K562 (cell line): ENCODE measurements at regions not wholly inside any gene's neighbourhood (a gene's known extent, or its start where the extent isn't known, plus 50 kb on each side); places are given as distances from the start of the nearest gene placed in this dataset.

Source experiments
- ATAC-seq: fragments of 200-7000 bp; cut with Tn5 transposase; 3 replicates; pipeline ENCODE4 v1.9.1; 2020; ENCODE audit warnings: moderate library complexity
- BruUV-seq: library from RNA; stranded (reverse); fragments of 400-500 nt; replicated peaks from 2 replicates; lab custom pipeline; 2021; lab: Mats Ljungman, UMichigan
- CTCF ChIA-PET: fragments of 300-600 bp; formaldehyde crosslinking; extraction: SDS; loops from one replicate; lab custom pipeline; 2021; ENCODE audit warnings: low intra/inter-chr PET ratio; lab: Yijun Ruan, JAX
- POLR2A ChIA-PET: fragments of 300-600, 350-650 bp; sonication (Branson Sonifier 250); formaldehyde crosslinking; extraction: SDS; loops from one replicate; lab custom pipeline; 2021; ENCODE audit warnings: antibody characterized with exemption, inconsistent platforms; lab: Yijun Ruan, JAX
- DNase-seq, 4 experiments: peaks; one replicate each; pipeline versions ENCODE4 v3.0.0 to v3.0.0-alpha.2; 2011 to 2018; ENCODE audit warnings: low spot score in 3 of 4, mixed read lengths in 3 of 4; ENCODE audit errors: extremely low read depth in 1 of 4
- FAIRE-seq: peaks from 2 replicates; lab custom pipeline; 2011; peaks lifted over from hg19 to GRCh38; lab: Jason Lieb, UNC
- H2AFZ ChIP-seq: 2 replicates; pipeline ENCODE4 v1.6.0; 2011; ENCODE audit warnings: low read depth, low read length, control low read depth, inconsistent platforms
- H3K27ac ChIP-seq: fragments of 200-600 bp; 3 replicates; pipeline ENCODE4 v1.8.0; 2011; ENCODE audit warnings: low read depth, mild to moderate bottlenecking, control low read depth, inconsistent platforms, low read length, moderate library complexity, mixed read lengths; ENCODE audit errors: extremely low read depth
- H3K27me3 ChIP-seq, 2 experiments: fragments of 300-600 bp in 1 of 2; 2 replicates in 1 of 2; 3 replicates in 1 of 2; pipeline versions ENCODE4 v1.6.0 to v1.8.0; 2011; ENCODE audit warnings: inconsistent platforms in 2 of 2, low read length in 2 of 2, mild to moderate bottlenecking in 1 of 2, mixed read lengths in 1 of 2, moderate library complexity in 1 of 2; ENCODE audit not compliant: control insufficient read depth in 2 of 2, insufficient read depth in 2 of 2
- H3K36me3 ChIP-seq: fragments of 300-600 bp; 3 replicates; pipeline ENCODE4 v1.8.0; 2011; ENCODE audit warnings: mild to moderate bottlenecking, low read length, inconsistent platforms; ENCODE audit not compliant: control insufficient read depth, insufficient read depth
- H3K4me1 ChIP-seq, 2 experiments: fragments of 200-600 bp in 1 of 2; replicated peaks in 1 of 2; 2 replicates in 1 of 2; 3 replicates in 1 of 2; pipeline versions ENCODE4 v1.5.1 to v1.8.0; 2011; ENCODE audit warnings: inconsistent platforms in 2 of 2, low read length in 2 of 2, mild to moderate bottlenecking in 1 of 2, mixed read lengths in 1 of 2, moderate library complexity in 1 of 2; ENCODE audit not compliant: control insufficient read depth in 2 of 2, insufficient read depth in 2 of 2
- H3K4me2 ChIP-seq: 2 replicates; pipeline ENCODE4 v1.6.1; 2011; ENCODE audit warnings: low read length, control low read depth, inconsistent platforms, mixed read lengths; ENCODE audit not compliant: insufficient read depth
- H3K4me3 ChIP-seq: fragments of 200-600 bp; sonication (generic), shearing (Covaris generic); 2 replicates; pipeline ENCODE4 v1.5.1; 2016; ENCODE audit warnings: control low read depth, inconsistent platforms
- H3K79me2 ChIP-seq: fragments of 200-600 bp; 3 replicates; pipeline ENCODE4 v1.8.0; 2011; ENCODE audit warnings: low read length, inconsistent platforms; ENCODE audit not compliant: control insufficient read depth, insufficient read depth
- H3K9ac ChIP-seq, 2 experiments: 2 replicates each; pipeline versions ENCODE4 v1.6.0 to v1.6.1; 2011; ENCODE audit warnings: low read depth in 2 of 2, low read length in 2 of 2, control low read depth in 1 of 2, inconsistent platforms in 1 of 2, mild to moderate bottlenecking in 1 of 2, mixed read lengths in 1 of 2; ENCODE audit not compliant: insufficient read depth in 1 of 2
- H3K9me1 ChIP-seq: one replicate; pipeline ENCODE4 v1.6.0; 2011; ENCODE audit warnings: inconsistent platforms, mild to moderate bottlenecking, low read length, moderate library complexity; ENCODE audit not compliant: control insufficient read depth, insufficient read depth
- H3K9me3 ChIP-seq: replicated peaks from 2 replicates; pipeline ENCODE4 v1.5.1; 2011; ENCODE audit warnings: low read depth, low read length, inconsistent platforms; ENCODE audit not compliant: control insufficient read depth, insufficient read depth
- H4K20me1 ChIP-seq: replicated peaks from 2 replicates; pipeline ENCODE4 v1.6.1; 2011; ENCODE audit warnings: low read length, inconsistent platforms, mixed read lengths; ENCODE audit not compliant: control insufficient read depth, insufficient read depth
- ARID4B ChIP-seq: sonication (generic); formaldehyde crosslinking; IDR thresholded peaks from 2 replicates; pipeline ENCODE4 v1.8.0; 2022; ENCODE audit warnings: mild to moderate bottlenecking, missing genetic modification reagents
- E2F3 ChIP-seq: fragments of 250-450 bp; sonication (Bioruptor Pico); IDR thresholded peaks from 2 replicates; pipeline ENCODE4 v1.4.0; 2020; ENCODE audit warnings: mild to moderate bottlenecking
- EGR1 ChIP-seq: fragments of 450-650 bp; conservative IDR thresholded peaks from 2 replicates; pipeline ENCODE4 v1.6.1; 2017; ENCODE audit warnings: mild to moderate bottlenecking
- EWSR1 ChIP-seq: fragments of 450-650 bp; IDR thresholded peaks from 2 replicates; pipeline ENCODE4 v1.6.1; 2018; ENCODE audit warnings: borderline replicate concordance, mild to moderate bottlenecking, low read depth, moderate library complexity; ENCODE audit not compliant: partially characterized antibody
- HDAC1 ChIP-seq, 2 experiments: fragments of 450-650 bp; IDR thresholded peaks; 2 replicates each; pipeline ENCODE4 v1.6.1; 2016 to 2017; ENCODE audit warnings: inconsistent platforms in 1 of 2, mild to moderate bottlenecking in 1 of 2, moderate library complexity in 1 of 2
- HMGN3 ChIP-seq: IDR thresholded peaks from 2 replicates; pipeline ENCODE4 v1.6.1; 2011; ENCODE audit warnings: borderline replicate concordance, low read depth, mild to moderate bottlenecking, mixed read lengths, low read length; ENCODE audit not compliant: insufficient read length; ENCODE audit errors: extremely low read depth
- HNRNPL ChIP-seq: fragments of 200-400 bp; formaldehyde crosslinking; IDR thresholded peaks from 2 replicates; pipeline ENCODE4 v1.6.1; 2017; ENCODE audit warnings: low read depth, mild to moderate bottlenecking, low read length
- HNRNPUL1 ChIP-seq: fragments of 200-400 bp; formaldehyde crosslinking; IDR thresholded peaks from 2 replicates; pipeline ENCODE4 v1.6.1; 2017; ENCODE audit warnings: low read length
- MLLT1 ChIP-seq, 2 experiments: fragments of 450-650 bp; IDR thresholded peaks; 2 replicates each; pipeline ENCODE4 v1.6.1; 2016
- PCBP1 ChIP-seq: fragments of 200-400 bp; formaldehyde crosslinking; IDR thresholded peaks from 2 replicates; pipeline ENCODE4 v1.6.1; 2018; ENCODE audit warnings: mild to moderate bottlenecking, low read depth, low read length; ENCODE audit not compliant: poor library complexity, severe bottlenecking
- POLR3G ChIP-seq: IDR thresholded peaks from 2 replicates; pipeline ENCODE4 v1.6.1; 2011; ENCODE audit not compliant: insufficient read length, insufficient replicate concordance; ENCODE audit errors: extremely low read depth
- SAFB ChIP-seq: fragments of 200-400 bp; formaldehyde crosslinking; IDR thresholded peaks from 2 replicates; pipeline ENCODE4 v1.6.1; 2017; ENCODE audit warnings: low read depth, low read length, borderline replicate concordance
- SIRT6 ChIP-seq: IDR thresholded peaks from one replicate; pipeline ENCODE4 v1.6.1; 2012; ENCODE audit warnings: low read depth, mild to moderate bottlenecking, control low read depth, inconsistent platforms, low read length, moderate library complexity
- SP2 ChIP-seq: IDR thresholded peaks from 2 replicates; pipeline ENCODE4 v1.6.1; 2011; ENCODE audit warnings: mild to moderate bottlenecking, low read depth, low read length, moderate library complexity; ENCODE audit not compliant: poor library complexity, severe bottlenecking; ENCODE audit errors: extremely low read depth
- TRIM24 ChIP-seq, 2 experiments: fragments of 450-650 bp; IDR thresholded peaks; 2 replicates each; pipeline ENCODE4 v1.6.1; 2016
- WGBS: fragments of 100-300 bp; shearing (Covaris generic); methylation state at CpG from one replicate; pipeline ENCODE4 v1.1.6; 2016; ENCODE audit warnings: low coverage, mixed read lengths; ENCODE audit not compliant: insufficient coverage; ENCODE audit errors: missing lambda C conversion rate; 5-methylcytosine and 5-hydroxymethylcytosine counted together
- in situ Hi-C: fragments of 300-500 bp; cut with MboI; formaldehyde crosslinking; loops from 4 replicates; pipeline ENCODE4 v1.15.0; 2018; ENCODE audit warnings: inconsistent platforms, mixed read lengths
- intact Hi-C: fragments of 100-400 bp; cut with micrococcal nuclease; formaldehyde crosslinking; loops from 2 replicates; pipeline ENCODE4 v1.14.2; 2022

- intact Hi-C loops (no loop called here), in situ Hi-C loops (loop anchor here (10.0 kb wide), 1 partner anchor 675 kb away; no protein-coding TSS in a partner anchor)
- DNase-seq: no peak
- H3K4me2 ChIP-seq: no peak overlapping the region
- POLR2A ChIA-PET: no interaction called here
- H3K4me1 ChIP-seq: peaks cover 0 to 13% of the 10 kb centered on the region in 2 experiments; a peak in 1 of 5 replicates
- WGBS: 9% methylated on average over 19 of the region's 25 CpGs
- H3K36me3 ChIP-seq: no peaks in the 10 kb centered on the region
- no peak overlapping the region for H3K4me3 ChIP-seq
- CTCF ChIA-PET: no interaction called here
- peak; percentile 38 for ATAC-seq
- no peak overlapping the region for H3K27ac ChIP-seq
- no peak for TF ChIP-seq EWSR1
- TF ChIP-seq SIRT6: no peak
- peak in 1 of 2 experiments; percentile 58; a peak in 2 of 4 replicates for TF ChIP-seq HDAC1 (IDR thresholded peaks at IDR 0.05)
- peak; percentile 96 for TF ChIP-seq EGR1
- TF ChIP-seq HNRNPUL1: 0 out of 2 replicates have a peak, but pooled peaks have one; percentile 34
- no peak for TF ChIP-seq ARID4B (CRISPR knock-in tag)
- 0 out of 4 replicates have a peak, but pooled peaks of 1 of the 2 experiments have one; percentile 20 for TF ChIP-seq TRIM24 (IDR thresholded peaks at IDR 0.05)
- TF ChIP-seq POLR3G: no peak
- no peak for TF ChIP-seq SP2
- peak; percentile 95 for TF ChIP-seq SAFB
- TF ChIP-seq HNRNPL: peak; percentile 88
- no peak for TF ChIP-seq MLLT1 (IDR thresholded peaks at IDR 0.05)
- no peak for TF ChIP-seq E2F3 (CRISPR knock-in tag)
- peak; percentile 83 for TF ChIP-seq PCBP1
- no peak for TF ChIP-seq HMGN3
- no peaks in the 10 kb centered on the region for H3K9me1 ChIP-seq
- no peaks in the 10 kb centered on the region for H3K9me3 ChIP-seq
- no peak overlapping the region for H2AFZ ChIP-seq
- H3K27me3 ChIP-seq: peaks cover 27 to 57% of the 10 kb centered on the region in 2 experiments
- no peak overlapping the region for H3K9ac ChIP-seq
- FAIRE-seq: no peak
- H4K20me1 ChIP-seq: no peaks in the 10 kb centered on the region
- H3K79me2 ChIP-seq: no peaks in the 10 kb centered on the region
- BruUV-seq: no TSS peak
Measured at GRCh38 chr6:169839898-169840631, 88.6 kb downstream of the ERMARD start.
